Transverse colon (tissue), 4 donors: ENCODE measurements at regions not wholly inside any gene's neighbourhood (a gene's known extent, or its start where the extent isn't known, plus 50 kb on each side); places are given as distances from the start of the nearest gene placed in this dataset.

Source experiments
- DNase-seq: peaks from one replicate; pipeline ENCODE4 v3.0.0-alpha.2; 2019
- H3K27ac ChIP-seq, 4 donors: fragments of 200-600 bp; sonication (generic); 2 replicates each; pipeline ENCODE4 v1.5.1; 2016 to 2018; ENCODE audit warnings: inconsistent platforms in 4 of 4
- H3K27me3 ChIP-seq: fragments of 200-600 bp; sonication (generic); 2 replicates; pipeline ENCODE4 v1.5.1; 2017; ENCODE audit warnings: inconsistent platforms
- H3K36me3 ChIP-seq, 4 donors: fragments of 200-600 bp; sonication (generic); 2 replicates each; pipeline ENCODE4 v1.5.1; 2017 to 2019; ENCODE audit warnings: inconsistent platforms in 4 of 4
- H3K4me1 ChIP-seq, 4 donors: fragments of 200-600 bp; sonication (generic); 2 replicates each; pipeline ENCODE4 v1.5.1; 2017 to 2020; ENCODE audit warnings: inconsistent platforms in 4 of 4
- H3K4me3 ChIP-seq, 4 donors: fragments of 200-600 bp; sonication (generic); 1 replicate in 1 of 4; 2 replicates in 3 of 4; pipeline versions ENCODE4 v1.5.1 to v1.6.1; 2017 to 2019; ENCODE audit warnings: inconsistent platforms in 4 of 4
- H3K9me3 ChIP-seq, 2 donors: fragments of 200-600 bp; sonication (generic); 2 replicates each; pipeline ENCODE4 v1.5.1; 2017 to 2019; ENCODE audit warnings: inconsistent platforms in 2 of 2
- CTCF ChIP-seq, 5 experiments: fragments of 200-600 bp in 3 of 5; fragments of 450-650 bp in 2 of 5; sonication (generic) in 3 of 5; IDR thresholded peaks; 1 replicate in 2 of 5; 2 replicates in 3 of 5; pipeline ENCODE4 v1.5.1; 2016 to 2017; ENCODE audit warnings: antibody characterized with exemption in 5 of 5, inconsistent platforms in 3 of 5, mild to moderate bottlenecking in 2 of 5, moderate library complexity in 1 of 5
- EP300 ChIP-seq: sonication (generic); formaldehyde crosslinking; IDR thresholded peaks from one replicate; pipeline ENCODE4 v1.6.1; 2017; ENCODE audit warnings: antibody characterized with exemption, low read depth
- POLR2A ChIP-seq: fragments of 450-650 bp; IDR thresholded peaks from one replicate; pipeline ENCODE4 v1.6.1; 2016; ENCODE audit warnings: antibody characterized with exemption, mild to moderate bottlenecking, moderate library complexity
- POLR2AphosphoS5 ChIP-seq, 3 donors: sonication (generic); formaldehyde crosslinking; IDR thresholded peaks; one replicate each; pipeline ENCODE4 v1.6.1; 2016; ENCODE audit warnings: antibody characterized with exemption in 3 of 3
- WGBS, 2 donors: methylation state at CpG; one replicate each; pipeline ENCODE4 v1.1.5; 2018; ENCODE audit warnings: low coverage in 1 of 2; 5-methylcytosine and 5-hydroxymethylcytosine counted together
- in situ Hi-C, 4 donors: fragments of 200-750 bp; cut with MboI; loops; one replicate each; pipeline versions ENCODE4 v1.15.0 to v1.15.1; 2017; ENCODE audit warnings: low sequenced_read_pairs in 3 of 4, low pct_ligation_motif_present in 1 of 4, low pct_unique_long_range_greater_than_20kb in 1 of 4
- intact Hi-C: fragments of 100-400 bp; cut with DNase I; formaldehyde crosslinking; loops from one replicate; pipeline ENCODE4 v1.15.1; 2023; ENCODE audit warnings: low total_unique reads

- Histone ChIP-seq H3K4me1 (no peaks in the 10 kb centered on the region), H3K9me3 (peaks cover 16 to 22% of the 10 kb centered on the region in 2 donors), H3K36me3 (no peaks in the 10 kb centered on the region), H3K27me3 (no peaks in the 10 kb centered on the region), H3K4me3 (no peak overlapping the region), H3K27ac (no peak overlapping the region)
- intact Hi-C loops (no loop called here), in situ Hi-C loops (loop anchor here in 3 of 4 donors (25.0 kb wide), 2 partner anchors 463 to 762 kb away; no protein-coding TSS in a partner anchor)
- TF ChIP-seq CTCF (IDR thresholded peaks at IDR 0.05) (no peak), EP300 (no peak), POLR2AphosphoS5 (IDR thresholded peaks at IDR 0.05) (no peak), POLR2A (no peak)
- no peak for DNase-seq
Observed at GRCh38 chr13:76449716-76450115, 436.5 kb downstream of the KCTD12 start.

GRCh38 chr13:76446191-76446590 is 440.0 kb downstream of the KCTD12 start:
- intact Hi-C loops (no loop called here), in situ Hi-C loops (no loop called here)
- H3K27ac ChIP-seq = no peak overlapping the region
- no peak for DNase-seq
- 25 to 36% methylated on average over 3 of the region's 3 CpGs for WGBS, 2 donors
- no peaks in the 10 kb centered on the region for H3K27me3 ChIP-seq
- TF ChIP-seq POLR2A (no peak), EP300 (no peak)
- H3K4me1 ChIP-seq = no peaks in the 10 kb centered on the region
- H3K4me3 ChIP-seq = no peak overlapping the region
- H3K9me3 ChIP-seq = peaks cover 0 to 1% of the 10 kb centered on the region in 2 donors
- H3K36me3 ChIP-seq = no peaks in the 10 kb centered on the region

DNA sequence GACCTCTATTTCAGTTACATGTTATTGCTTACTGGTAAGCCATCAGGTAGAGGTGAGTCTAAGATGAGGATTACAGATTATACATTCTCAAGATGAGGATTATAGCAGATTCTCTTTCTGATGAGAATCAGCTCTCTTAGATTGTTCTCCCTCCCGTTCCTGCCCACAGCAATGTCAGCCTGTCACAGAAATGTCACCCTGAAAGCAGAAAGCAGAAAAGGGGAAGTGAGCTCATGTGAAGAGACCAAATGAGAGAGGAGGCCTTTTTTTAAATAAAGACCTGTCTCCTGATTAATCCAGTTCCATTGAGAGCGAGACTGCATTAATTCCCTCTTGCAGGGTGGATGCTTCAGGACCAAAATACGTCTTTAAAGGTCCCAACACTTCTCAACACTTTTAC is 445.6 kb downstream of the KCTD12 start:
- Histone ChIP-seq H3K4me3 (no peak overlapping the region), H3K27me3 (no peaks in the 10 kb centered on the region), H3K36me3 (no peaks in the 10 kb centered on the region), H3K4me1 (no peaks in the 10 kb centered on the region), H3K27ac (no peak overlapping the region), H3K9me3 (no peaks in the 10 kb centered on the region)
- no peak for DNase-seq
- in situ Hi-C loops (no loop called here), intact Hi-C loops (no loop called here)
- WGBS, 2 donors = 43 to 63% methylated on average over 1 to 3 of the region's 3 CpGs
- TF ChIP-seq POLR2AphosphoS5 (IDR thresholded peaks at IDR 0.05) (no peak), POLR2A (no peak), EP300 (no peak), CTCF (IDR thresholded peaks at IDR 0.05) (no peak)

- TF ChIP-seq EP300 (no peak), POLR2AphosphoS5 (IDR thresholded peaks at IDR 0.05) (no peak), POLR2A (no peak), CTCF (IDR thresholded peaks at IDR 0.05) (no peak)
- Histone ChIP-seq H3K36me3 (no peaks in the 10 kb centered on the region), H3K27ac (no peak overlapping the region), H3K27me3 (no peaks in the 10 kb centered on the region), H3K4me3 (no peak overlapping the region), H3K9me3 (no peaks in the 10 kb centered on the region), H3K4me1 (no peaks in the 10 kb centered on the region)
- DNase-seq = no peak
- in situ Hi-C loops = no loop called here
- intact Hi-C loops = no loop called here
- WGBS, 2 donors = 93 to 94% methylated on average over 2 of the region's 2 CpGs
Observed at GRCh38 chr13:76439546-76439945, 446.7 kb downstream of the KCTD12 start.

DNA sequence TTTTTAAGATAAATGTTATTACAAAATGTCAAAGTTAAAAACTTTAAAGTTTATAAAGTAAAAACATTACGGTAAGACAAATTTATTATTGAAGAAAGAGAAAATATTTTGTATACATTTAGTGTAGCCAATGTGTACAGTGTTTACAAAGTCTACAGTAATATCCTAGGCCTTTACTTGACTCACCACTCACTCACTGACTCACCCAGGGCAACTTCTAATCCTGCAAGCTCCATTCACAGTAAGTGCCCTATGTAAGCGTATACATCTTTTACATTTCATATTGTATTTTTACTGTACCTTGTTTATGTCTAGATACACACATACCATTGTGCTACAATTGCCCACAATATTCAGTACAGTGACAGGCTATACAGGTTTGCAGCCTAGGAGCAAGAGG is 448.2 kb downstream of the KCTD12 start:
- intact Hi-C loops (no loop called here), in situ Hi-C loops (no loop called here)
- Histone ChIP-seq H3K9me3 (no peaks in the 10 kb centered on the region), H3K4me3 (no peak overlapping the region), H3K27ac (no peak overlapping the region), H3K36me3 (no peaks in the 10 kb centered on the region), H3K4me1 (no peaks in the 10 kb centered on the region), H3K27me3 (no peaks in the 10 kb centered on the region)
- DNase-seq = no peak
- 80 to 86% methylated on average over 2 of the region's 2 CpGs for WGBS, 2 donors
- no peak for TF ChIP-seq POLR2AphosphoS5 (IDR thresholded peaks at IDR 0.05)
- TF ChIP-seq POLR2A = no peak
- no peak for TF ChIP-seq CTCF (IDR thresholded peaks at IDR 0.05)
- no peak for TF ChIP-seq EP300
